ENCODE measurements at regions not wholly inside any gene's neighbourhood (a gene's known extent, or its start where the extent isn't known, plus 50 kb on each side); places are given as distances from the start of the nearest gene placed in this dataset.

- TF ChIP-seq SP1 (IDR thresholded peaks at IDR 0.05; ENCODE audit: low read depth, low read length): peak; percentile 83
- peak; percentile 62; the same call in 1 of the 2 replicates for TF ChIP-seq FOXM1 (IDR thresholded peaks at IDR 0.05; ENCODE audit: low read depth, low read length)
- TF ChIP-seq IRF4 (IDR thresholded peaks at IDR 0.05; ENCODE audit: low read depth, low read length): peak; percentile 81; the same call in 1 of the 2 replicates
- no peak for TF ChIP-seq ESRRA (IDR thresholded peaks at IDR 0.05; ENCODE audit: low read length)
- no peak for TF ChIP-seq SIX5 (IDR thresholded peaks at IDR 0.05; ENCODE audit: low read depth, low read length, severe bottlenecking)
- 0 out of 2 replicates have a peak, but pooled peaks have one; percentile 42 for TF ChIP-seq CBX5 (IDR thresholded peaks at IDR 0.05; ENCODE audit: low read depth)
- no peak; the same call in 1 of the 2 replicates for TF ChIP-seq ATF2 (IDR thresholded peaks at IDR 0.05; ENCODE audit: low read length)
- no peak for TF ChIP-seq ZNF592 (IDR thresholded peaks at IDR 0.05)
- TF ChIP-seq HSF1 (IDR thresholded peaks at IDR 0.05; ENCODE audit: low read depth, low read length): no peak
- no peak for TF ChIP-seq PML (IDR thresholded peaks at IDR 0.05; ENCODE audit: low read length)
- no peak for TF ChIP-seq ZBTB33 (IDR thresholded peaks at IDR 0.05)
- no peak for TF ChIP-seq RELA (IDR thresholded peaks at IDR 0.05; ENCODE audit: borderline replicate concordance, partially characterized antibody)
- no peak for TF ChIP-seq RBBP5 (conservative IDR thresholded peaks at IDR 0.05)
- TF ChIP-seq NFIC (IDR thresholded peaks at IDR 0.05; ENCODE audit: low read depth, low read length): peak; percentile 75
- no peak; the same call in none of the 2 replicates for TF ChIP-seq CHD4 (IDR thresholded peaks at IDR 0.05)
- no peak for TF ChIP-seq ZNF207 (IDR thresholded peaks at IDR 0.05; ENCODE audit: borderline replicate concordance)
- peak; percentile 90 for TF ChIP-seq SKIL (IDR thresholded peaks at IDR 0.05; ENCODE audit: low read depth, poor library complexity, severe bottlenecking)
- no peak for TF ChIP-seq ZNF384 (IDR thresholded peaks at IDR 0.05; ENCODE audit: borderline replicate concordance, low read depth, low read length)
- TF ChIP-seq USF2 (IDR thresholded peaks at IDR 0.05; ENCODE audit: borderline replicate concordance, low read depth, low read length): no peak; the same call in 1 of the 2 replicates
Observed at GRCh38 chr13:42378383-42378780, 106.4 kb downstream of the AKAP11 start (continued).
